GM23338 (cell line): ENCODE measurements at regions not wholly inside any gene's neighbourhood (a gene's known extent, or its start where the extent isn't known, plus 50 kb on each side); places are given as distances from the start of the nearest gene placed in this dataset.

Source experiments
- ATAC-seq: fragments of 200-7000 bp; cut with Tn5 transposase; 3 replicates; pipeline ENCODE4 v1.9.1; 2020
- DNase-seq: peaks from one replicate; pipeline ENCODE4 v3.0.0-alpha.2; 2015; ENCODE audit warnings: low spot score
- H2AFZ ChIP-seq: fragments of 200-600 bp; sonication (generic); 2 replicates; pipeline ENCODE4 v1.8.0; 2016; ENCODE audit warnings: antibody characterized with exemption, mild to moderate bottlenecking, moderate library complexity
- H3F3A ChIP-seq: fragments of 200-600 bp; sonication (generic); replicated peaks from 2 replicates; pipeline ENCODE4 v1.8.0; 2017; ENCODE audit warnings: antibody characterized with exemption, mixed run types, low read depth
- H3K27ac ChIP-seq: fragments of 200-600 bp; sonication (generic); 2 replicates; pipeline ENCODE4 v1.6.1; 2016; ENCODE audit warnings: low read depth
- H3K27me3 ChIP-seq: fragments of 200-600 bp; sonication (generic); 2 replicates; pipeline ENCODE4 v1.8.0; 2016; ENCODE audit warnings: mild to moderate bottlenecking, mixed run types, moderate library complexity; ENCODE audit not compliant: insufficient read depth
- H3K36me3 ChIP-seq: fragments of 200-600 bp; sonication (generic); 2 replicates; pipeline ENCODE4 v1.8.0; 2016; ENCODE audit warnings: mild to moderate bottlenecking; ENCODE audit not compliant: insufficient read depth
- H3K4me1 ChIP-seq: fragments of 200-600 bp; sonication (generic); 2 replicates; pipeline ENCODE4 v1.8.0; 2016; ENCODE audit warnings: mild to moderate bottlenecking, moderate library complexity; ENCODE audit not compliant: insufficient read depth
- H3K4me2 ChIP-seq: fragments of 200-600 bp; sonication (generic); 2 replicates; pipeline ENCODE4 v1.7.1; 2017; ENCODE audit warnings: mixed run types
- H3K4me3 ChIP-seq: fragments of 200-600 bp; sonication (generic); 2 replicates; pipeline ENCODE4 v1.6.1; 2016; ENCODE audit warnings: mixed run types
- H3K79me2 ChIP-seq: fragments of 200-600 bp; sonication (generic); replicated peaks from 2 replicates; pipeline ENCODE4 v1.8.0; 2017; ENCODE audit warnings: mild to moderate bottlenecking; ENCODE audit not compliant: insufficient read depth
- H3K9me2 ChIP-seq: fragments of 200-600 bp; sonication (generic); 2 replicates; pipeline ENCODE4 v1.8.0; 2017; ENCODE audit not compliant: insufficient read depth
- H4K20me1 ChIP-seq: fragments of 200-600 bp; sonication (generic); replicated peaks from 2 replicates; pipeline ENCODE4 v1.8.0; 2017; ENCODE audit warnings: mild to moderate bottlenecking; ENCODE audit not compliant: insufficient read depth
- H3K27ac Mint-ChIP-seq: 2 replicates; pipeline ENCODE4 v1.8.0; 2020; ENCODE audit warnings: inconsistent platforms, mild to moderate bottlenecking, moderate library complexity, mixed read lengths
- H3K27me3 Mint-ChIP-seq: 3 replicates; pipeline ENCODE4 v1.8.0; 2022; ENCODE audit warnings: low read depth, mild to moderate bottlenecking, moderate library complexity, mixed read lengths, inconsistent platforms; ENCODE audit not compliant: insufficient read depth, poor library complexity
- H3K36me3 Mint-ChIP-seq: 3 replicates; pipeline ENCODE4 v1.8.0; 2021; ENCODE audit warnings: low read depth, mild to moderate bottlenecking, inconsistent platforms, moderate library complexity, mixed read lengths
- H3K4me1 Mint-ChIP-seq: 3 replicates; pipeline ENCODE4 v1.8.0; 2020; ENCODE audit warnings: mild to moderate bottlenecking, inconsistent platforms, mixed read lengths
- H3K4me3 Mint-ChIP-seq: 3 replicates; pipeline ENCODE4 v1.8.0; 2021; ENCODE audit warnings: moderate library complexity, mild to moderate bottlenecking, inconsistent platforms, mixed read lengths
- H3K9me3 Mint-ChIP-seq: 3 replicates; pipeline ENCODE4 v1.8.0; 2020; ENCODE audit warnings: moderate library complexity, mild to moderate bottlenecking, inconsistent platforms, mixed read lengths
- CREB1 ChIP-seq: fragments of 250-450 bp; sonication (Bioruptor Pico); IDR thresholded peaks from 2 replicates; pipeline ENCODE4 v1.5.0; 2020; ENCODE audit warnings: low read depth, mild to moderate bottlenecking, moderate library complexity
- CTCF ChIP-seq, 2 experiments: fragments of 200-600 bp in 1 of 2; sonication (generic) in 1 of 2; conservative IDR thresholded peaks; 2 replicates each; pipeline versions ENCODE4 v1.5.1 to v1.6.1; 2016 to 2017; ENCODE audit warnings: antibody characterized with exemption in 2 of 2, low read depth in 2 of 2, mild to moderate bottlenecking in 2 of 2, moderate library complexity in 1 of 2
- ETS1 ChIP-seq: IDR thresholded peaks from 2 replicates; pipeline ENCODE4 v1.6.1; 2016; ENCODE audit warnings: antibody characterized with exemption
- EZH2 ChIP-seq: fragments of 200-600 bp; sonication (generic); IDR thresholded peaks from one replicate; pipeline ENCODE4 v1.8.0; 2017; ENCODE audit warnings: antibody characterized with exemption, mild to moderate bottlenecking, low read depth; ENCODE audit not compliant: unreplicated experiment
- EZH2phosphoT487 ChIP-seq: fragments of 200-600 bp; sonication (generic); IDR thresholded peaks from one replicate; pipeline ENCODE4 v1.8.1; 2018; ENCODE audit warnings: antibody characterized with exemption; ENCODE audit not compliant: unreplicated experiment
- JUNB ChIP-seq: IDR thresholded peaks from one replicate; pipeline ENCODE4 v1.6.1; 2016; ENCODE audit warnings: antibody characterized with exemption; ENCODE audit not compliant: unreplicated experiment
- NANOG ChIP-seq: IDR thresholded peaks from 2 replicates; pipeline ENCODE4 v1.6.1; 2016; ENCODE audit warnings: antibody characterized with exemption, borderline replicate concordance
- STAT1 ChIP-seq: IDR thresholded peaks from one replicate; pipeline ENCODE4 v1.6.1; 2016; ENCODE audit warnings: antibody characterized with exemption; ENCODE audit not compliant: unreplicated experiment
- TF ChIP-seq, protein P1 (sequence below): fragments of 250-450 bp; sonication (Bioruptor Pico); IDR thresholded peaks from 2 replicates; pipeline ENCODE4 v1.5.0; 2020; ENCODE audit warnings: mild to moderate bottlenecking, moderate library complexity

DNA sequence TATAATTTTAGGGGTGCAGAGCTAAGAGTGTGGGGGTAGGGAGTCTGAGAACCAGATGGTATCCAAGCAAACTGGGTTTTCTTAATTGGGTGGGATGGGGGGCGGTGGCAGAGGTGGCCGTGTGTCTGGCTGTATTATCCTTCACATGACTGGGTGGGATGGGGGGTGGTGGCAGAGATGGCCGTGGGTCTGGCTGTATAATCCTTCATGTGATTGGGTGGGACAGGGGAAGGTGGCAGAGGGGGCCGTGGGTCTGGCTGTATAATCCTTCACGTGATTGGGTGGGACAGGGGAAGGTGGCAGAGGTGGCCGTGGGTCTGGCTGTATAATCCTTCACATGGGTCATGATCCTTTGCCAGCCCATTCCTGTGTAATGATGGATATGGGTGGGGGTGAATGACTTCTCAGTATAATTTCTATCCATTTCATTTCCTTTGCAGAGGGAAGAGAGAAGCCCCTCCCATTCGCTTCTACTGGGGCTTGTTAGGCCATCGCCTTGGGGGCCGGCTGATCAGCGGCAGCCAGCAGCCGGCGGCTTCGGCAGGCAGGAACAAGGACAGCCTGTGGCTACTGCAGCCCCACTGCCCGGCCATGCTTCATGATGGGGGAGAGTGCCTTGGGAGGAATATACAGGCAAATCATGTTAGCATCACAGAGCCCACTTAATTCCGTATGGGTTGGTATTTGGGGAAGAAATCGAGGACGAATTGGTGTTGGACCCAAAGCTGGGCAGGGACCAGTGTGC lies 179.6 kb upstream of the MKI67 start:
- H2AFZ ChIP-seq: no peak overlapping the region
- H3K4me2 ChIP-seq: no peak overlapping the region
- TF ChIP-seq NANOG (no peak), CTCF (conservative IDR thresholded peaks at IDR 0.05; ENCODE audit: low read depth in 2 of 2) (no peak)
- no peaks in the 10 kb centered on the region for H3K36me3 ChIP-seq
- H3K27me3 Mint-ChIP-seq: no peaks in the 10 kb centered on the region
- no peaks in the 10 kb centered on the region for H3K4me1 ChIP-seq
- no peaks in the 10 kb centered on the region for H3F3A ChIP-seq
- H3K9me3 Mint-ChIP-seq: peaks cover 30% of the 10 kb centered on the region
- H3K27ac Mint-ChIP-seq: no peak overlapping the region
- no peaks in the 10 kb centered on the region for H3K4me1 Mint-ChIP-seq
- no peak overlapping the region for H3K4me3 Mint-ChIP-seq
- no peaks in the 10 kb centered on the region for H3K27me3 ChIP-seq
- no peak overlapping the region for H3K27ac ChIP-seq
- no peak for DNase-seq
- H3K79me2 ChIP-seq: no peaks in the 10 kb centered on the region
- H3K9me2 ChIP-seq: no peaks in the 10 kb centered on the region
- ATAC-seq: no peak
- H4K20me1 ChIP-seq: no peaks in the 10 kb centered on the region
- peaks cover 17% of the 10 kb centered on the region for H3K36me3 Mint-ChIP-seq
- no peak overlapping the region for H3K4me3 ChIP-seq

GRCh38 chr10:128306535-128306934 lies 180.3 kb upstream of the MKI67 start:
- Histone ChIP-seq H3K27ac (no peak overlapping the region), H3K27me3 (no peaks in the 10 kb centered on the region), H2AFZ (no peak overlapping the region), H3K79me2 (no peaks in the 10 kb centered on the region), H3F3A (no peaks in the 10 kb centered on the region), H3K36me3 (no peaks in the 10 kb centered on the region), H3K9me2 (no peaks in the 10 kb centered on the region), H3K4me1 (no peaks in the 10 kb centered on the region), H3K4me3 (no peak overlapping the region), H3K4me2 (no peak overlapping the region), H4K20me1 (no peaks in the 10 kb centered on the region)
- TF ChIP-seq ETS1 (no peak), JUNB (no peak), EZH2 (no peak), STAT1 (no peak), EZH2phosphoT487 (no peak), CREB1 (no peak)
- TF ChIP-seq, protein P1, sequence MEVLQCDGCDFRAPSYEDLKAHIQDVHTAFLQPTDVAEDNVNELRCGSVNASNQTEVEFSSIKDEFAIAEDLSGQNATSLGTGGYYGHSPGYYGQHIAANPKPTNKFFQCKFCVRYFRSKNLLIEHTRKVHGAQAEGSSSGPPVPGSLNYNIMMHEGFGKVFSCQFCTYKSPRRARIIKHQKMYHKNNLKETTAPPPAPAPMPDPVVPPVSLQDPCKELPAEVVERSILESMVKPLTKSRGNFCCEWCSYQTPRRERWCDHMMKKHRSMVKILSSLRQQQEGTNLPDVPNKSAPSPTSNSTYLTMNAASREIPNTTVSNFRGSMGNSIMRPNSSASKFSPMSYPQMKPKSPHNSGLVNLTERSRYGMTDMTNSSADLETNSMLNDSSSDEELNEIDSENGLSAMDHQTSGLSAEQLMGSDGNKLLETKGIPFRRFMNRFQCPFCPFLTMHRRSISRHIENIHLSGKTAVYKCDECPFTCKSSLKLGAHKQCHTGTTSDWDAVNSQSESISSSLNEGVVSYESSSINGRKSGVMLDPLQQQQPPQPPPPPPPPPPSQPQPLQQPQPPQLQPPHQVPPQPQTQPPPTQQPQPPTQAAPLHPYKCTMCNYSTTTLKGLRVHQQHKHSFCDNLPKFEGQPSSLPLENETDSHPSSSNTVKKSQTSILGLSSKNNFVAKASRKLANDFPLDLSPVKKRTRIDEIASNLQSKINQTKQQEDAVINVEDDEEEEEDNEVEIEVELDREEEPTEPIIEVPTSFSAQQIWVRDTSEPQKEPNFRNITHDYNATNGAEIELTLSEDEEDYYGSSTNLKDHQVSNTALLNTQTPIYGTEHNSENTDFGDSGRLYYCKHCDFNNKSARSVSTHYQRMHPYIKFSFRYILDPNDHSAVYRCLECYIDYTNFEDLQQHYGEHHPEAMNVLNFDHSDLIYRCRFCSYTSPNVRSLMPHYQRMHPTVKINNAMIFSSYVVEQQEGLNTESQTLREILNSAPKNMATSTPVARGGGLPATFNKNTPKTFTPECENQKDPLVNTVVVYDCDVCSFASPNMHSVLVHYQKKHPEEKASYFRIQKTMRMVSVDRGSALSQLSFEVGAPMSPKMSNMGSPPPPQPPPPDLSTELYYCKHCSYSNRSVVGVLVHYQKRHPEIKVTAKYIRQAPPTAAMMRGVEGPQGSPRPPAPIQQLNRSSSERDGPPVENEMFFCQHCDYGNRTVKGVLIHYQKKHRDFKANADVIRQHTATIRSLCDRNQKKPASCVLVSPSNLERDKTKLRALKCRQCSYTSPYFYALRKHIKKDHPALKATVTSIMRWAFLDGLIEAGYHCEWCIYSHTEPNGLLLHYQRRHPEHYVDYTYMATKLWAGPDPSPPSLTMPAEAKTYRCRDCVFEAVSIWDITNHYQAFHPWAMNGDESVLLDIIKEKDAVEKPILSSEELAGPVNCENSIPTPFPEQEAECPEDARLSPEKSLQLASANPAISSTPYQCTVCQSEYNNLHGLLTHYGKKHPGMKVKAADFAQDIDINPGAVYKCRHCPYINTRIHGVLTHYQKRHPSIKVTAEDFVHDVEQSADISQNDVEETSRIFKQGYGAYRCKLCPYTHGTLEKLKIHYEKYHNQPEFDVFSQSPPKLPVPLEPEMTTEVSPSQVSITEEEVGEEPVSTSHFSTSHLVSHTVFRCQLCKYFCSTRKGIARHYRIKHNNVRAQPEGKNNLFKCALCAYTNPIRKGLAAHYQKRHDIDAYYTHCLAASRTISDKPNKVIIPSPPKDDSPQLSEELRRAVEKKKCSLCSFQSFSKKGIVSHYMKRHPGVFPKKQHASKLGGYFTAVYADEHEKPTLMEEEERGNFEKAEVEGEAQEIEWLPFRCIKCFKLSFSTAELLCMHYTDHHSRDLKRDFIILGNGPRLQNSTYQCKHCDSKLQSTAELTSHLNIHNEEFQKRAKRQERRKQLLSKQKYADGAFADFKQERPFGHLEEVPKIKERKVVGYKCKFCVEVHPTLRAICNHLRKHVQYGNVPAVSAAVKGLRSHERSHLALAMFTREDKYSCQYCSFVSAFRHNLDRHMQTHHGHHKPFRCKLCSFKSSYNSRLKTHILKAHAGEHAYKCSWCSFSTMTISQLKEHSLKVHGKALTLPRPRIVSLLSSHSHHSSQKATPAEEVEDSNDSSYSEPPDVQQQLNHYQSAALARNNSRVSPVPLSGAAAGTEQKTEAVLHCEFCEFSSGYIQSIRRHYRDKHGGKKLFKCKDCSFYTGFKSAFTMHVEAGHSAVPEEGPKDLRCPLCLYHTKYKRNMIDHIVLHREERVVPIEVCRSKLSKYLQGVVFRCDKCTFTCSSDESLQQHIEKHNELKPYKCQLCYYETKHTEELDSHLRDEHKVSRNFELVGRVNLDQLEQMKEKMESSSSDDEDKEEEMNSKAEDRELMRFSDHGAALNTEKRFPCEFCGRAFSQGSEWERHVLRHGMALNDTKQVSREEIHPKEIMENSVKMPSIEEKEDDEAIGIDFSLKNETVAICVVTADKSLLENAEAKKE (CRISPR knock-in tag): no peak
- peaks cover 7% of the 10 kb centered on the region for H3K4me1 Mint-ChIP-seq
- ATAC-seq: no peak
- H3K36me3 Mint-ChIP-seq: peaks cover 12% of the 10 kb centered on the region
- H3K27ac Mint-ChIP-seq: no peak overlapping the region
- peaks cover 23% of the 10 kb centered on the region for H3K9me3 Mint-ChIP-seq
- no peak overlapping the region for H3K4me3 Mint-ChIP-seq
- peaks cover 3% of the 10 kb centered on the region for H3K27me3 Mint-ChIP-seq
- no peak for DNase-seq
